NCI-H1048 (cell line): ENCODE measurements at regions not wholly inside any gene's neighbourhood (a gene's known extent, or its start where the extent isn't known, plus 50 kb on each side); places are given as distances from the start of the nearest gene placed in this dataset.
"Not testable (repeated sequence)": the region's sequence is repeated elsewhere in the genome, so short reads cannot be mapped to it uniquely, and the experiment has no call there.

Experiments used
- DNase-seq: peaks from one replicate; lab custom pipeline; 2025; lab: John Stamatoyannopoulos, UW

GRCh38 chr1:70490153-70490552, 79.1 kb downstream of the CTH start:
- DNase-seq = no peak

GRCh38 chr1:70495370-70495769, 84.3 kb downstream of the CTH start:
- DNase-seq = no peak

- DNase-seq = no peak
Measured at GRCh38 chr1:70496181-70496580, 85.1 kb downstream of the CTH start.

- DNase-seq = no peak
Measured at GRCh38 chr1:70497152-70497551, 86.1 kb downstream of the CTH start.

- DNase-seq = no peak
Measured at GRCh38 chr1:70498666-70499065, 87.6 kb downstream of the CTH start.

- no peak for DNase-seq
Measured at GRCh38 chr1:70499695-70500094, 88.6 kb downstream of the CTH start.

GRCh38 chr1:70503358-70503757, 92.3 kb downstream of the CTH start:
- DNase-seq = no peak

GRCh38 chr1:70504176-70504820, 93.2 kb downstream of the CTH start:
- DNase-seq = no peak

GRCh38 chr1:70504821-70505193, 93.7 kb downstream of the CTH start:
- DNase-seq = no peak

- DNase-seq = not testable (repeated sequence)
Measured at GRCh38 chr1:70507991-70508390, 96.9 kb downstream of the CTH start.

GRCh38 chr1:70509996-70510876, 99.2 kb downstream of the CTH start:
- no peak for DNase-seq

GRCh38 chr1:70517444-70517843, 106.4 kb downstream of the CTH start:
- no peak for DNase-seq

- DNase-seq = no peak
Measured at GRCh38 chr1:70518106-70518505, 107.0 kb downstream of the CTH start.

- DNase-seq = no peak
Measured at GRCh38 chr1:70528590-70529333, 117.7 kb downstream of the CTH start.

GRCh38 chr1:70536708-70537366, 125.8 kb downstream of the CTH start:
- no peak for DNase-seq

- no peak for DNase-seq
Measured at GRCh38 chr1:70537788-70538187, 126.7 kb downstream of the CTH start.

GRCh38 chr1:70542030-70542429, 131.0 kb downstream of the CTH start:
- no peak for DNase-seq

- no peak for DNase-seq
Measured at GRCh38 chr1:70542856-70543255, 131.8 kb downstream of the CTH start.

GRCh38 chr1:70546726-70547125, 135.7 kb downstream of the CTH start:
- no peak for DNase-seq

GRCh38 chr1:70552662-70553566, 141.8 kb downstream of the CTH start:
- DNase-seq = no peak

GRCh38 chr1:70553567-70553956, 142.5 kb downstream of the CTH start:
- no peak for DNase-seq
